Panc1 (cell line): ENCODE measurements at regions not wholly inside any gene's neighbourhood (a gene's known extent, or its start where the extent isn't known, plus 50 kb on each side); places are given as distances from the start of the nearest gene placed in this dataset.

Source experiments
- ATAC-seq: fragments of 200-7000 bp; cut with Tn5 transposase; 2 replicates; pipeline ENCODE4 v1.9.1; 2020; ENCODE audit warnings: mild to moderate bottlenecking, moderate library complexity
- BruUV-seq: library from RNA; stranded (reverse); fragments of 400-500 nt; replicated peaks from 2 replicates; lab custom pipeline; 2021; lab: Mats Ljungman, UMichigan
- CTCF ChIA-PET: fragments of 300-600 bp; sonication (Branson Sonifier 250); formaldehyde crosslinking; loops from one replicate; lab custom pipeline; 2022; ENCODE audit warnings: antibody characterized with exemption; lab: Charles Lee
- POLR2A ChIA-PET: fragments of 300-600 bp; sonication (Branson Sonifier 250); formaldehyde crosslinking; loops from one replicate; lab custom pipeline; 2022; ENCODE audit warnings: antibody characterized with exemption; lab: Charles Lee
- DNase-seq: peaks from one replicate; pipeline ENCODE4 v3.0.0-alpha.2; 2010; ENCODE audit warnings: low read depth, low spot score
- H3K27ac ChIP-seq: 2 replicates; pipeline ENCODE4 v1.5.1; 2011; ENCODE audit warnings: mild to moderate bottlenecking, low read length, inconsistent platforms
- H3K27me3 ChIP-seq: fragments of 200-500 bp; sonication (Bioruptor generic); 2 replicates; pipeline ENCODE4 v1.6.0; 2014; ENCODE audit warnings: low read length, inconsistent platforms; ENCODE audit not compliant: control insufficient read depth, insufficient read depth
- H3K36me3 ChIP-seq: fragments of 200-500 bp; sonication (Bioruptor generic); 2 replicates; pipeline ENCODE4 v1.5.1; 2014; ENCODE audit warnings: inconsistent platforms, mild to moderate bottlenecking, low read length, moderate library complexity; ENCODE audit not compliant: control insufficient read depth, insufficient read depth
- H3K4me1 ChIP-seq: 2 replicates; pipeline ENCODE4 v1.5.1; 2011; ENCODE audit warnings: inconsistent platforms, mild to moderate bottlenecking, low read length, moderate library complexity; ENCODE audit not compliant: control insufficient read depth, insufficient read depth
- H3K4me3 ChIP-seq, 2 experiments: 2 replicates each; pipeline ENCODE4 v1.5.1; 2011 to 2012; ENCODE audit warnings: low read depth in 2 of 2, low read length in 2 of 2, mild to moderate bottlenecking in 2 of 2, inconsistent platforms in 1 of 2, moderate library complexity in 1 of 2
- H3K9me3 ChIP-seq: fragments of 200-500 bp; sonication (Bioruptor generic); 2 replicates; pipeline ENCODE4 v1.5.1; 2014; ENCODE audit warnings: low read depth, mild to moderate bottlenecking, inconsistent platforms, low read length, moderate library complexity; ENCODE audit not compliant: control insufficient read depth, insufficient read depth
- POLR2AphosphoS5 ChIP-seq: IDR thresholded peaks from 2 replicates; pipeline ENCODE4 v1.6.1; 2012; ENCODE audit warnings: mild to moderate bottlenecking, low read depth, low read length, moderate library complexity
- REST ChIP-seq, 2 experiments: IDR thresholded peaks; 2 replicates each; pipeline ENCODE4 v1.6.1; 2011 to 2012; ENCODE audit warnings: low read depth in 2 of 2, control low read depth in 1 of 2, low read length in 1 of 2, mild to moderate bottlenecking in 1 of 2, moderate library complexity in 1 of 2; ENCODE audit not compliant: insufficient read depth in 1 of 2
- SIN3A ChIP-seq: IDR thresholded peaks from 2 replicates; pipeline ENCODE4 v1.6.1; 2012; ENCODE audit warnings: low read depth, mild to moderate bottlenecking, low read length, moderate library complexity, borderline replicate concordance; ENCODE audit not compliant: insufficient read depth
- TCF7L2 ChIP-seq: IDR thresholded peaks from 2 replicates; pipeline ENCODE4 v1.6.1; 2011; ENCODE audit warnings: mild to moderate bottlenecking, low read depth, low read length, inconsistent platforms
- in situ Hi-C: cut with HindIII; loops from 2 replicates; pipeline ENCODE4 v1.10.0; 2016; ENCODE audit warnings: low sequenced_read_pairs, low pct_unique_long_range_greater_than_20kb
- intact Hi-C: fragments of 100-400 bp; cut with micrococcal nuclease; formaldehyde crosslinking; loops from one replicate; pipeline ENCODE4 v1.10.0; 2022; ENCODE audit not compliant: unreplicated experiment
- TF ChIP-seq, protein P1 (sequence below): fragments of 450-650 bp; IDR thresholded peaks from 2 replicates; pipeline ENCODE4 v1.5.1; 2017; ENCODE audit warnings: mild to moderate bottlenecking

- Histone ChIP-seq H3K4me1 (no peaks in the 10 kb centered on the region), H3K36me3 (no peaks in the 10 kb centered on the region), H3K27me3 (no peaks in the 10 kb centered on the region), H3K4me3 (no peak overlapping the region), H3K9me3 (no peaks in the 10 kb centered on the region), H3K27ac (no peak overlapping the region)
- TF ChIP-seq POLR2AphosphoS5 (no peak), REST (IDR thresholded peaks at IDR 0.05; ENCODE audit: insufficient read depth in 1 of 2, low read depth in 2 of 2, low read length in 1 of 2) (no peak), SIN3A (no peak), TCF7L2 (no peak)
- TF ChIP-seq, protein P1, sequence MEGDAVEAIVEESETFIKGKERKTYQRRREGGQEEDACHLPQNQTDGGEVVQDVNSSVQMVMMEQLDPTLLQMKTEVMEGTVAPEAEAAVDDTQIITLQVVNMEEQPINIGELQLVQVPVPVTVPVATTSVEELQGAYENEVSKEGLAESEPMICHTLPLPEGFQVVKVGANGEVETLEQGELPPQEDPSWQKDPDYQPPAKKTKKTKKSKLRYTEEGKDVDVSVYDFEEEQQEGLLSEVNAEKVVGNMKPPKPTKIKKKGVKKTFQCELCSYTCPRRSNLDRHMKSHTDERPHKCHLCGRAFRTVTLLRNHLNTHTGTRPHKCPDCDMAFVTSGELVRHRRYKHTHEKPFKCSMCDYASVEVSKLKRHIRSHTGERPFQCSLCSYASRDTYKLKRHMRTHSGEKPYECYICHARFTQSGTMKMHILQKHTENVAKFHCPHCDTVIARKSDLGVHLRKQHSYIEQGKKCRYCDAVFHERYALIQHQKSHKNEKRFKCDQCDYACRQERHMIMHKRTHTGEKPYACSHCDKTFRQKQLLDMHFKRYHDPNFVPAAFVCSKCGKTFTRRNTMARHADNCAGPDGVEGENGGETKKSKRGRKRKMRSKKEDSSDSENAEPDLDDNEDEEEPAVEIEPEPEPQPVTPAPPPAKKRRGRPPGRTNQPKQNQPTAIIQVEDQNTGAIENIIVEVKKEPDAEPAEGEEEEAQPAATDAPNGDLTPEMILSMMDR = no peak
- POLR2A ChIA-PET = no interaction called here
- intact Hi-C loops = no loop called here
- ATAC-seq = no peak
- no TSS peak for BruUV-seq
- in situ Hi-C loops = no loop called here
- CTCF ChIA-PET = no interaction called here
- DNase-seq = no peak
Observed at GRCh38 chr14:28949503-28949902, 182.9 kb downstream of the FOXG1 start.

- no peak for ATAC-seq
- no peaks in the 10 kb centered on the region for H3K27me3 ChIP-seq
- no peaks in the 10 kb centered on the region for H3K36me3 ChIP-seq
- in situ Hi-C loops (no loop called here), intact Hi-C loops (no loop called here)
- no peak for TF ChIP-seq SIN3A
- TF ChIP-seq, protein P1 = no peak
- TF ChIP-seq POLR2AphosphoS5 = no peak
- no peak for TF ChIP-seq TCF7L2
- no peak for TF ChIP-seq REST (IDR thresholded peaks at IDR 0.05; ENCODE audit: insufficient read depth in 1 of 2, low read depth in 2 of 2, low read length in 1 of 2)
- H3K4me3 ChIP-seq = no peak overlapping the region
- BruUV-seq = no TSS peak
- ChIA-PET CTCF (no interaction called here), POLR2A (no interaction called here)
- H3K9me3 ChIP-seq = no peaks in the 10 kb centered on the region
- no peak for DNase-seq
- no peak overlapping the region for H3K27ac ChIP-seq
- no peaks in the 10 kb centered on the region for H3K4me1 ChIP-seq
Observed at GRCh38 chr14:28952161-28952560, 185.6 kb downstream of the FOXG1 start.
